ENCODE measurements at regions not wholly inside any gene's neighbourhood (a gene's known extent, or its start where the extent isn't known, plus 50 kb on each side); places are given as distances from the start of the nearest gene placed in this dataset.

DNA sequence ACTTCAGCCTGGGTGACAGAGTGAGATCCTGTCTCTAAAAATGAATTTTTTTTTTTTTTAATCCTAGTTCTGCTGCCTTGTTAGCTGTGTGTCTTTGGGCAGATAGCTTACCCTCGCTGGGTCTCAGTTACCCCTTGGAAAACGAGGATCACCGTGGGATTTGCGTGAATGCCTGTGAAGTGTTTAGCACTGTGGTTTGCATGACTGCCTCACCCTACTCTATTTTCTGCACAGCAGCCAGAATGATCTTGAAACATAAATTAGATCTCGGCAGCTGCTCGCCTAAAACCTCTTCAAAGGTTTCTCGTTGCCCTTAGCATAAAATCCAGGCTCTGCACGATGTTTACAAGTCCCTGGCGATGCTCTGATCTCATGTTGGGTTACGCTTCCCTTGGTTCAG, 71.2 kb upstream of the GRIN2A start:
- no peak for TF ChIP-seq EP300 (IDR thresholded peaks at IDR 0.05; ENCODE audit: borderline replicate concordance in 1 of 2, low read depth in 2 of 2, low read length in 2 of 2)
- TF ChIP-seq CTCF (IDR thresholded peaks at IDR 0.05; ENCODE audit: control extremely low read depth in 1 of 3, insufficient read depth in 1 of 3, low read depth in 1 of 3, low read length in 3 of 3): no peak
- no peak for TF ChIP-seq NRF1 (IDR thresholded peaks at IDR 0.05; ENCODE audit: low read depth, low read length)
- no peak for TF ChIP-seq POLR2A (IDR thresholded peaks at IDR 0.05; ENCODE audit: control extremely low read depth in 1 of 2, low read depth in 2 of 2, low read length in 2 of 2)
- TF ChIP-seq TAF1 (IDR thresholded peaks at IDR 0.05; ENCODE audit: low read depth, low read length): no peak
- no peak for TF ChIP-seq KDM1A (IDR thresholded peaks at IDR 0.05; ENCODE audit: borderline replicate concordance, low read length)
- no peak for TF ChIP-seq EZH2 (IDR thresholded peaks at IDR 0.05; ENCODE audit: low read depth, low read length, severe bottlenecking)
- no peak for TF ChIP-seq HDAC2 (IDR thresholded peaks at IDR 0.05; ENCODE audit: borderline replicate concordance in 1 of 2, low read depth in 2 of 2, low read length in 2 of 2)
- TF ChIP-seq CEBPB (IDR thresholded peaks at IDR 0.05; ENCODE audit: low read depth, low read length): no peak
- no peak for TF ChIP-seq CHD7 (IDR thresholded peaks at IDR 0.05; ENCODE audit: insufficient replicate concordance, low read length)
- no peak for TF ChIP-seq BACH1 (IDR thresholded peaks at IDR 0.05; ENCODE audit: low read length)
- TF ChIP-seq ZNF274 (IDR thresholded peaks at IDR 0.05; ENCODE audit: borderline replicate concordance, extremely low read depth, low read length): no peak
- no peak for TF ChIP-seq ATF3 (IDR thresholded peaks at IDR 0.05; ENCODE audit: insufficient read depth, low read depth, low read length)

Data from H1 (cell line).